ENCODE measurements at regions not wholly inside any gene's neighbourhood (a gene's known extent, or its start where the extent isn't known, plus 50 kb on each side); places are given as distances from the start of the nearest gene placed in this dataset.

- DNase-seq, result no peak
Observed at GRCh38 chr7:91644256-91644655, 236.2 kb downstream of the MTERF1 start.

- DNase-seq, result no peak
Observed at GRCh38 chr7:91645542-91645941, 235.0 kb downstream of the MTERF1 start.

GRCh38 chr7:91651986-91652385 lies 228.5 kb downstream of the MTERF1 start:
- no peak for DNase-seq

GRCh38 chr7:91653286-91653685 lies 227.2 kb downstream of the MTERF1 start:
- no peak for DNase-seq

- no peak for DNase-seq
Observed at GRCh38 chr7:91655656-91656055, 224.8 kb downstream of the MTERF1 start.

- no peak for DNase-seq
Observed at GRCh38 chr7:91656541-91657482, 223.7 kb downstream of the MTERF1 start.

- DNase-seq, result no peak
Observed at GRCh38 chr7:91657483-91658071, 222.9 kb downstream of the MTERF1 start.

GRCh38 chr7:91659096-91659495 lies 221.4 kb downstream of the MTERF1 start:
- no peak for DNase-seq

- DNase-seq, result no peak
Observed at GRCh38 chr7:91660734-91661356, 219.7 kb downstream of the MTERF1 start.

- DNase-seq, result no peak
Observed at GRCh38 chr7:91661727-91662126, 218.8 kb downstream of the MTERF1 start.

GRCh38 chr7:91668217-91668616 lies 212.3 kb downstream of the MTERF1 start:
- no peak for DNase-seq

GRCh38 chr7:91671245-91671644 lies 209.3 kb downstream of the MTERF1 start:
- no peak for DNase-seq

- no peak for DNase-seq
Observed at GRCh38 chr7:91674470-91674869, 206.0 kb downstream of the MTERF1 start.

- no peak for DNase-seq
Observed at GRCh38 chr7:91681718-91682117, 198.8 kb downstream of the MTERF1 start.

GRCh38 chr7:91683823-91684222 lies 196.7 kb downstream of the MTERF1 start:
- DNase-seq, result no peak

- DNase-seq, result no peak
Observed at GRCh38 chr7:91685544-91685943, 195.0 kb downstream of the MTERF1 start.

- DNase-seq, result no peak
Observed at GRCh38 chr7:91690541-91691070, 189.9 kb downstream of the MTERF1 start.

GRCh38 chr7:91691865-91692264 lies 188.6 kb downstream of the MTERF1 start:
- no peak for DNase-seq

- DNase-seq, result no peak
Observed at GRCh38 chr7:91692800-91693199, 187.7 kb downstream of the MTERF1 start.

- DNase-seq, result no peak
Observed at GRCh38 chr7:91694351-91694841, 186.1 kb downstream of the MTERF1 start.

- DNase-seq, result no peak
Observed at GRCh38 chr7:91710881-91711280, 169.6 kb downstream of the MTERF1 start.

- no peak for DNase-seq
Observed at GRCh38 chr7:91713669-91714068, 166.8 kb downstream of the MTERF1 start.

- DNase-seq, result no peak
Observed at GRCh38 chr7:91717681-91718470, 162.6 kb downstream of the MTERF1 start.

Data from 8988T (cell line).